Uterus (tissue), 2 donors: ENCODE measurements at regions not wholly inside any gene's neighbourhood (a gene's known extent, or its start where the extent isn't known, plus 50 kb on each side); places are given as distances from the start of the nearest gene placed in this dataset.
"Not testable (repeated sequence)": the region's sequence is repeated elsewhere in the genome, so short reads cannot be mapped to it uniquely, and the experiment has no call there.

Experiments used
- POLR2A ChIP-seq, 2 donors: fragments of 450-650 bp; IDR thresholded peaks; one replicate each; pipeline ENCODE4 v1.6.1; 2016; ENCODE audit warnings: antibody characterized with exemption in 2 of 2, mild to moderate bottlenecking in 1 of 2, moderate library complexity in 1 of 2
- TF ChIP-seq, protein P1 (sequence below), 4 experiments: fragments of 200-600 bp in 2 of 4; fragments of 450-650 bp in 2 of 4; sonication (generic) in 2 of 4; IDR thresholded peaks; one replicate each; pipeline ENCODE4 v1.5.1; 2016 to 2019; ENCODE audit warnings: antibody characterized with exemption in 4 of 4, mild to moderate bottlenecking in 2 of 4, moderate library complexity in 1 of 4

DNA sequence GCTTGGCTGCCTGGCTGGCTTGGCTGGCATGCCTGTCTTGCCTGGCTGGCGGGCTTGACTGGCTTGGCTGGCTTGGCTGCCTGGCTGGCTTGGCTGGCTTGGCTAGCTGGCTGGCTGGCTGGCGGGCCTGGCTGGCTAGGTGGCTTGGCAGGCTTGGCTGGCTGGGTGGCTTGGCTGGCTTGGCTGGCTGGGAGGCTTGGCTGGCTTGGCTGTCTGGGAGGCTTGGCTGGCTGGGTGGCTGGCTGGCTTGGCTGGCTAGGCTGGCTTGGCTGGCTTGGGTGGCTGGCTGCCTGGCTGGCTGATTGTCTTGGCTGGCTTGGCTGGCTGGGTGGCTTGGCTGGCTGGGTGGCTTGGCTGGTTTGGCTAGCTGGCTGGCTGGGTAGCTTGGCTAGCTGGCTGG, 2819.7 kb downstream of the RPIA start:
- not testable (repeated sequence) for TF ChIP-seq POLR2A (IDR thresholded peaks at IDR 0.05)
- TF ChIP-seq, protein P1, sequence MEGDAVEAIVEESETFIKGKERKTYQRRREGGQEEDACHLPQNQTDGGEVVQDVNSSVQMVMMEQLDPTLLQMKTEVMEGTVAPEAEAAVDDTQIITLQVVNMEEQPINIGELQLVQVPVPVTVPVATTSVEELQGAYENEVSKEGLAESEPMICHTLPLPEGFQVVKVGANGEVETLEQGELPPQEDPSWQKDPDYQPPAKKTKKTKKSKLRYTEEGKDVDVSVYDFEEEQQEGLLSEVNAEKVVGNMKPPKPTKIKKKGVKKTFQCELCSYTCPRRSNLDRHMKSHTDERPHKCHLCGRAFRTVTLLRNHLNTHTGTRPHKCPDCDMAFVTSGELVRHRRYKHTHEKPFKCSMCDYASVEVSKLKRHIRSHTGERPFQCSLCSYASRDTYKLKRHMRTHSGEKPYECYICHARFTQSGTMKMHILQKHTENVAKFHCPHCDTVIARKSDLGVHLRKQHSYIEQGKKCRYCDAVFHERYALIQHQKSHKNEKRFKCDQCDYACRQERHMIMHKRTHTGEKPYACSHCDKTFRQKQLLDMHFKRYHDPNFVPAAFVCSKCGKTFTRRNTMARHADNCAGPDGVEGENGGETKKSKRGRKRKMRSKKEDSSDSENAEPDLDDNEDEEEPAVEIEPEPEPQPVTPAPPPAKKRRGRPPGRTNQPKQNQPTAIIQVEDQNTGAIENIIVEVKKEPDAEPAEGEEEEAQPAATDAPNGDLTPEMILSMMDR (IDR thresholded peaks at IDR 0.05), result not testable (repeated sequence)
